ENCODE measurements at regions not wholly inside any gene's neighbourhood (a gene's known extent, or its start where the extent isn't known, plus 50 kb on each side); places are given as distances from the start of the nearest gene placed in this dataset.

DNA sequence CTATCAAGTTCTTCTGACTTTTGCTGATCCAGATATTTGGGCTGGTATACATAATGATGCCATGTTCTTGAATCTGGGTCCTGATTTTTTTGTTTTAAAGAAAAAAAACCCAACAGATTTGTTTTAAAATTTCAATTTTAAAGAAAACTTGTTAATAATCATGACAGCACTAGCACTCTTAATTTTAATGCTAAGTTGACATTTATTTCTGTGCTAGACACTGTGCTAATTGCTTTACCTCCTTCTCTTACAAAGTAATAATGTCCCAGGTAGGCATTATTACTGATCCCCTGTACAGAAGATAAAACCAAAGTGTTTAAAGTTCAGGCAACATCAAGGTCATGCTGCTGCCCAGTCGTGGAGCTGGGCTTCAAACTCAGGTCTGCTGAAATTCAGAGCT lies 101.9 kb downstream of the ZNF608 start:
- DNase-seq: no peak

DNA sequence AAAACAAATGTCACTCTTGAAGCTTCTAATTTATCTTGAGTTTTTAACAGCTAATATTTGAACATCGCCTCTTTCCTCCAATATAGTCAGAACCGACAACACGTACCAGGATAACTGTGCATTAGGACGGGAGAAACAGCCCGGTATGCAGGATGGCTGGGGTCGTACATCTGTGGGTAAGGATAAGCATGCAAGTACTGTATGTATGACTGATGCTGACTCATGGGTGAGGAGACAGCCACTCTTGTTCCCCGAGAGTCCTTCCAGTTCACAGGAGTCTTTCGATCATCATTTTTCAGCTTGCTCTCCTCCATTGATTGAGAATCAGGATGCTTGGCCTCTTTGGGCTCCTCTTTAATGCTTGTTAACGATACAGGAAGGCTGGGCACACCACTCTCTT lies 102.3 kb downstream of the ZNF608 start:
- no peak for DNase-seq

GRCh38 chr5:124643336-124643735 lies 103.1 kb downstream of the ZNF608 start:
- no peak for DNase-seq

GRCh38 chr5:124642151-124642550 lies 104.3 kb downstream of the ZNF608 start:
- DNase-seq: no peak

GRCh38 chr5:124641154-124641792 lies 105.2 kb downstream of the ZNF608 start:
- no peak for DNase-seq

DNA sequence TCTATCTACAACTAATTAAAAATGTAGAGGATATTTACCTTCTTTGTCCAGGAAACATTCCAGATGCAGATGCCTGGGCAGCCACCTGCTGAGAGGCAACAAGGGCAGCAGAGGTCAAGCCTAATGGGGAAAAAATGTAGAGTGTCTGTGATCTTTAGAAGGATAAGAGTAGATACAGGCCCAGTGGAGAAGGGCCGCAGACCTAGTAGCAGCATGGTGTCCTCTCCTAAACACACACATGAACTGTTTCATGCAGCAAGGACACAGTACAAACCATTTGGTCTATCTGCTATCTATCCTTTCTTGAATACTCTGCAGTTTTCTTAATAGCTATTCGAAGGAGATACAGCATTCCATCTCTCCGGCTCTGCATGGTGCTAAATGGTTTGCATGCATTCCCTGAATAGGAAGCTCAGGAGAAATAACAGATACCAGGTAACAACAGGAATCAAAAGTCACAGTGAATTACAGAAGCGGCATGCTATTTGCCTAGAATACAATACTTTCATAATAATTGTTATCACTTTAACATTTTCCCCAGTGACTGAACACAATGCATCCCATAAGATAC lies 107.3 kb downstream of the ZNF608 start:
- DNase-seq: no peak

- DNase-seq: no peak
Observed at GRCh38 chr5:124637011-124637410, 109.4 kb downstream of the ZNF608 start.

GRCh38 chr5:124634741-124635323 lies 111.6 kb downstream of the ZNF608 start:
- no peak for DNase-seq

DNA sequence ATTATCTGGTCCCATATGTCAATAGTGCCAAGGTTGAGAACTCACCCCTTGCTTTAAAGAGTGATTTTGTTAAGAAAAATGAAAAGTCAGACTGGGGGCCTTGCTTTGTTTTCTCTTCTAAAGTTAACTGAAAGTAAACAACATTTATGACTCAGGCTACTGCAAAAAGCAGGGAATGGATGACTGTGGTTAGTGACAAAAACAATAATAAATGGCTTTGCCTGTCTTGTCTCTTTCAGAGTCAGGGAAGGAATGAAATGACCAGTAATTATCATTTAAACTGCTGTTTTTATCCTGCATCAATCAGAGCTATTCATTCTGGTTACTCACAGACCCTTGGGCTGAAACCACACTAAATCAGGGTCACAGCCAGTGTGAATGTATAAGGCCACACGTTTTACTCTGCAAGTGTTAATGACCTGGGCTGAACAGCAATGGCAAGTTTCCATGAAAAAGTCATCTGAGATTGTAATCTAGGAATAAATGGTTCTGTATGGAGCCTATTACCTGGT lies 112.2 kb downstream of the ZNF608 start:
- DNase-seq: no peak

- no peak for DNase-seq
Observed at GRCh38 chr5:124633209-124633608, 113.2 kb downstream of the ZNF608 start.

GRCh38 chr5:124631874-124632550 lies 114.4 kb downstream of the ZNF608 start:
- DNase-seq: no peak

- DNase-seq: no peak
Observed at GRCh38 chr5:124630767-124631704, 115.4 kb downstream of the ZNF608 start.

DNA sequence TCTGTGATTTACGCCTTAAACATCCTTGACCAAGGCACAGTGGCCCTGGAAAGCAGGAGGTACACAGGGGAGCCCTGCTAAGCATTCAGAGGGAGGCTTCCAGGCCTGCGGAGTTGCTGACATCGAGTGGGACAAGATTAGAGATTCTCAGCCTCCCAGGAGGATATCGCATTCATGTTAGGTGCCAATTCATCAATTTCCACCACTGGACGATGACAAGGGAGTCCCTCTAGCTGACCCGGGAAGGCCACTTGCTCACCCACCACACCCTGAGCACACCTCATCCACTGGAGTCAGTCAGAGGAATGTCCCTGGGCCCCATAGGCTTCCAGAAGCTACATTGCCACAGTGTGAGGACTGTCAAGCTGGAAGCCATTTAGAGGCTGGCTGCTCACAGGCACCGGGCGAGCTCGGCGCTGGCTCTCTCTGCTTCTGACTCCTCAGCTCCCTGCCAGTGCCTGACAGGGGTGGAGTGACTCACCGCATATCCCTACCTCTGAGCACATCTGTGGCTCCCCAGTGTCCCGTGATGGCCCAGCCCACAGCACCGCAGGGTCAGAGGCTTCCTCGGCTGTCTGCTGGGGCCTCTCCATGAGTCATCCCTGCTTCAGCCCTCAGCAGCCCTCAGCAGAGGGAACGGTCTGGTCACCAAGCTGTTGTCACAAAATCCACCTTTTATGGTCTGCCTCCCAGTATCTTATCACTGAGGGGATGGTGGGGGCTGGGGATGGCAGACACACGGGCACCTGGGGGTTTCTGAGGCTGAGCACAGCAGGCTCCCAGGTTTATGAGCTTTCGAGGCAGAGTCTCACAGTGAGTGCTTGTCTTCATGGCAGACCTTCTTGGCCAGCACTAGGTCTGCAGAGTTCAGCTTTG lies 117.5 kb downstream of the ZNF608 start:
- no peak for DNase-seq

DNA sequence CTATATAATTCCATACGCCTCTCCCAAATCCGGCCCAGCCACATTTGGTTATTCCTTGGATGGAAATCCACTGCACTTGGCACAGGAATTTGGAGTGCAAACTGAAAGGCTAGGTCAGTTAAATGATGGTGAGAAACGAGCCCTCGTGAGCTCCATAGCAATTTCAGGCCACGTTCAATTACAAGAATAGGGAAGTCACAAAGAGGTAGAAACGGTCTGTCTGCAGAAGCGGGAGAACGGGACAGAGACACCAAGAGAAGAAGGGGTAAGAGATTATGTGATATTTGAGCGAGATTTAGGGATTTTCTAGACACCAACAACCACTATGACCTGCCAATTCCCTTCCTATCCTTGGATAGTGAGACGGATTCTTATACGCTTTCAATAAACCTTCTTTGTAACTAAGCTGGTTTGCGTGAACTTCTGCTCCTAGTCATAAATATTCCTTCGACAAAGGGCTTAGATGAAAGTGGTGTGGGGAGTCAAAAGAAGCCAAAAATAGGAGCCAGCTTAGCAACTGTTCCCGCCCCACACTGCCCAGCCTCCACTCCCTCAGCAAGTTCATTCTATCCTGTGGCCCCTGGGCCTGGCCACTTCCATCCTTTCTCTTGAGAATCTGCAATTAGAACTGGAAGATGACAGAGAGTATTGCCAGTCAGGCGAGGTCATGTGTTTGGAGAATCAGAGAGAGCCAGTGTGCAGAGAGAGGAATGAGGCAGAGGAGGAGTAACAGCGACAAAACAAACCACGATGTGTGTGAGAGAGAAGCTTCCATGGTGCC lies 118.4 kb downstream of the ZNF608 start:
- no peak for DNase-seq

- no peak for DNase-seq
Observed at GRCh38 chr5:124626053-124626452, 120.4 kb downstream of the ZNF608 start.

DNA sequence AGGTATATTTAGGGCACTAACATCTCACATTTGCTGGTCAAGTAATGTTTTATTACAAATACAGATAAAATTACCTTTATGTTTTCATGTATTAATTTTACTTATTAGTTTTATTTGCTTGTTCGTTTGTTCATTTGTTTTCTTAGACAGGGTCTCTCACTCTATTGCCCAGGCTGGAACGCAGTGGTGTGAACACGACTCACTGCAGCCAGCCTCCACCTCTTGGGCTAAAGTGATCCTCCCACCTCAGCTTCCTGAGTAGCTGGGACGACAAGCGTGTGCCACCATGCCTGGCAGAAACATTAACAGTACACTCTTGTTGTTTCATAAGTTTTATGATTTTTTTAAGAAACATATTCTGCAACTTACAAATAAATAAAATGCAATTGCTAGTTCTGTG lies 123.2 kb downstream of the ZNF608 start:
- DNase-seq: no peak

GRCh38 chr5:124622851-124623250 lies 123.6 kb downstream of the ZNF608 start:
- DNase-seq: no peak

DNA sequence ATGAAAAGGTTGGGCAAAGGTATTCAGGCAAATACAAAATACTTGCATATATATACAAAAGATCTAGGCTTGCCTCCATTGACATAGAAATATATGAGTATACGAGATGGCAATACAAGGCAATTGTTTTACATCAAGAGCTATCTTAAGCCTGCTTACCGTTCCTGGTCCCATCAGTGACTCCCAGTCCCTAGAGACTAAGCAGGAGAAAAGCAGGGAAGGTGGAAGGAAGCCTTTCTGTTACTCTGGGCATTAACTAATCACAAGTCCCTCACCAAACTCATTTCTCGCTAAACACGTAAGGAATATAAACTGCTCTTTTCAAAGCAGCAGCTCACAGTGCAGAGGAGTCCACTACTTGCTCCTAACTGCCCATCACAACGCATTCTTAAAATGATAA lies 125.2 kb downstream of the ZNF608 start:
- DNase-seq: no peak

DNA sequence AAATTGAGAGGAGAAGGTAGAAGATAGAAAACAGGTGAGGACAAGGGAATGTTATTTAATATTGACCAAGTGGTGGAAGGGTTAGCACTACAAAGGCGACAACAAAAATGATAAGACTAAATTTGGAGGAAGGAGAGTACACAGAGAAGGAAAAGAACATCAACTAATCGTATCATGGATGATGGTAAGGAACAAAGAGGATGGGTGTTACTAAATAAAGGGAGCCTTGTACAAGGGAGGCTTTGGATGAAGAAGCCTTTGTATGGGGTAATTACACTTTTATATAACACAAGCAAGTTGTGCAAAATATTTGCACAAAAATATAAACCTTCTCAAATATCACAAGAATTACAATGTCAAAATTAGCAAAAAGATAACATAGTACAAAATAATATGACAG lies 125.7 kb downstream of the ZNF608 start:
- DNase-seq: no peak

- DNase-seq: no peak
Observed at GRCh38 chr5:124619121-124619520, 127.3 kb downstream of the ZNF608 start.

DNA sequence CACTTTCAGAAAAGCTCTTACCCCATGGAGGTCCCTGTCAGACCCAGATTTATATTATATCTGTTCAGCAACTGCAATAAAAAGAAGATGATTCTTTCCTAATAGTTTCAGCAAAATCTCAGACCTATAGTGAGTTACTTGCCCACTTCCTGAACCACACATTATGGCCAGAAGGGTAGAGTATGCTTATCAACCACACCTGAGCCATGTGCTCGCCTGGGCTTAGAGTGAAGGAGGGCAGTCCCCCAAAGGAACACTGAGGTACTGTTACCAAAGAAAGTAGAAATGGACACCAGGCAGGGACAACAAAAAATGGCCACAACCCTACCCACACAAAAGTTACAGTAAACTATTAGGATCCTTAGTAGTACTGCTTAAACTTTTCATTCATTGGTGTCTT lies 128.7 kb downstream of the ZNF608 start:
- DNase-seq: no peak
